KMS-11 (cell line): ENCODE measurements at regions not wholly inside any gene's neighbourhood (a gene's known extent, or its start where the extent isn't known, plus 50 kb on each side); places are given as distances from the start of the nearest gene placed in this dataset.

Experiments
- H2AFZ ChIP-seq: fragments of 200-600 bp; sonication (generic); 2 replicates; pipeline ENCODE4 v1.6.1; 2016; ENCODE audit warnings: antibody characterized with exemption, mixed run types, low read depth
- H3K27ac ChIP-seq: fragments of 200-600 bp; sonication (generic); 2 replicates; pipeline ENCODE4 v1.6.1; 2016; ENCODE audit warnings: mild to moderate bottlenecking, mixed run types
- H3K27me3 ChIP-seq: fragments of 200-600 bp; sonication (generic); 2 replicates; pipeline ENCODE4 v1.6.1; 2017; ENCODE audit warnings: mild to moderate bottlenecking, low read depth, mixed run types, moderate library complexity; ENCODE audit not compliant: insufficient read depth
- H3K36me3 ChIP-seq: fragments of 200-600 bp; sonication (generic); 2 replicates; pipeline ENCODE4 v1.6.1; 2017; ENCODE audit warnings: mild to moderate bottlenecking, mixed run types; ENCODE audit not compliant: insufficient read depth
- H3K4me1 ChIP-seq: fragments of 200-600 bp; sonication (generic); 2 replicates; pipeline ENCODE4 v1.6.1; 2016; ENCODE audit warnings: mild to moderate bottlenecking, low read depth, mixed run types; ENCODE audit not compliant: poor library complexity, severe bottlenecking
- H3K4me2 ChIP-seq: fragments of 200-600 bp; sonication (generic); 2 replicates; pipeline ENCODE4 v1.7.0; 2016; ENCODE audit warnings: mild to moderate bottlenecking, mixed run types
- H3K4me3 ChIP-seq: fragments of 200-600 bp; sonication (generic); IDR thresholded peaks from 2 replicates; pipeline ENCODE4 v1.6.1; 2017; ENCODE audit warnings: low read depth, low read length, mixed read lengths; ENCODE audit not compliant: insufficient read depth
- H3K79me2 ChIP-seq: fragments of 200-600 bp; sonication (generic); 2 replicates; pipeline ENCODE4 v1.6.1; 2016; ENCODE audit warnings: low read depth, mixed run types; ENCODE audit not compliant: insufficient read depth
- H3K9ac ChIP-seq: fragments of 200-600 bp; sonication (generic); 2 replicates; pipeline ENCODE4 v1.6.1; 2016; ENCODE audit warnings: mild to moderate bottlenecking, mixed run types
- H4K20me1 ChIP-seq: fragments of 200-600 bp; sonication (generic); 2 replicates; pipeline ENCODE4 v1.6.1; 2016; ENCODE audit warnings: mild to moderate bottlenecking, mixed run types; ENCODE audit not compliant: insufficient read depth
- TF ChIP-seq, protein P1 (sequence below): fragments of 200-600 bp; sonication (generic); conservative IDR thresholded peaks from 2 replicates; pipeline ENCODE4 v1.6.1; 2017; ENCODE audit warnings: low read depth, mild to moderate bottlenecking, antibody characterized with exemption, low read length, moderate library complexity, mixed read lengths

DNA sequence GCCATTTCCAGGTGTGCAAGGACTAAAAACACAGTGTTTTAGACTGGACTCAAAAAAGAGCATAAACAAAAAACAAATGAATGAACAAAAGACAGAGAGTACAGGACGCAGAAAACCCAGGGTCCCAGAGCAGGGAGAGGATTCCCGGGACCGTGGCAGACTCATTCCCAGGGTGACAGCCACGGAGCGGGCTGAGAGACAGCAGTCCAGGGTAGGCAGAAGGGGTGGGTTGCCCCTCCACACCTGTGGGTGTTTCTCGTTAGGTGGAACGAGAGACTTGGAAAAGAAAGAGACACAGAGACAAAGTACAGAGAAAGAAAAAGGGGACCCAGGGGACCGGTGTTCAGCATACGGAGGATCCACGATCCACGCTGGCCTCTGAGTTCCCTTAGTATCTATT, 273.4 kb downstream of the EIPR1 start:
- no peaks in the 10 kb centered on the region for H3K27me3 ChIP-seq
- TF ChIP-seq, protein P1, sequence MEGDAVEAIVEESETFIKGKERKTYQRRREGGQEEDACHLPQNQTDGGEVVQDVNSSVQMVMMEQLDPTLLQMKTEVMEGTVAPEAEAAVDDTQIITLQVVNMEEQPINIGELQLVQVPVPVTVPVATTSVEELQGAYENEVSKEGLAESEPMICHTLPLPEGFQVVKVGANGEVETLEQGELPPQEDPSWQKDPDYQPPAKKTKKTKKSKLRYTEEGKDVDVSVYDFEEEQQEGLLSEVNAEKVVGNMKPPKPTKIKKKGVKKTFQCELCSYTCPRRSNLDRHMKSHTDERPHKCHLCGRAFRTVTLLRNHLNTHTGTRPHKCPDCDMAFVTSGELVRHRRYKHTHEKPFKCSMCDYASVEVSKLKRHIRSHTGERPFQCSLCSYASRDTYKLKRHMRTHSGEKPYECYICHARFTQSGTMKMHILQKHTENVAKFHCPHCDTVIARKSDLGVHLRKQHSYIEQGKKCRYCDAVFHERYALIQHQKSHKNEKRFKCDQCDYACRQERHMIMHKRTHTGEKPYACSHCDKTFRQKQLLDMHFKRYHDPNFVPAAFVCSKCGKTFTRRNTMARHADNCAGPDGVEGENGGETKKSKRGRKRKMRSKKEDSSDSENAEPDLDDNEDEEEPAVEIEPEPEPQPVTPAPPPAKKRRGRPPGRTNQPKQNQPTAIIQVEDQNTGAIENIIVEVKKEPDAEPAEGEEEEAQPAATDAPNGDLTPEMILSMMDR: no peak
- no peaks in the 10 kb centered on the region for H3K79me2 ChIP-seq
- no peak overlapping the region for H3K27ac ChIP-seq
- H3K36me3 ChIP-seq: no peaks in the 10 kb centered on the region
- no peaks in the 10 kb centered on the region for H3K4me1 ChIP-seq
- no peaks in the 10 kb centered on the region for H4K20me1 ChIP-seq
- H3K9ac ChIP-seq: no peak overlapping the region
- H2AFZ ChIP-seq: no peak overlapping the region
- H3K4me2 ChIP-seq: no peak overlapping the region
- no peak overlapping the region for H3K4me3 ChIP-seq

DNA sequence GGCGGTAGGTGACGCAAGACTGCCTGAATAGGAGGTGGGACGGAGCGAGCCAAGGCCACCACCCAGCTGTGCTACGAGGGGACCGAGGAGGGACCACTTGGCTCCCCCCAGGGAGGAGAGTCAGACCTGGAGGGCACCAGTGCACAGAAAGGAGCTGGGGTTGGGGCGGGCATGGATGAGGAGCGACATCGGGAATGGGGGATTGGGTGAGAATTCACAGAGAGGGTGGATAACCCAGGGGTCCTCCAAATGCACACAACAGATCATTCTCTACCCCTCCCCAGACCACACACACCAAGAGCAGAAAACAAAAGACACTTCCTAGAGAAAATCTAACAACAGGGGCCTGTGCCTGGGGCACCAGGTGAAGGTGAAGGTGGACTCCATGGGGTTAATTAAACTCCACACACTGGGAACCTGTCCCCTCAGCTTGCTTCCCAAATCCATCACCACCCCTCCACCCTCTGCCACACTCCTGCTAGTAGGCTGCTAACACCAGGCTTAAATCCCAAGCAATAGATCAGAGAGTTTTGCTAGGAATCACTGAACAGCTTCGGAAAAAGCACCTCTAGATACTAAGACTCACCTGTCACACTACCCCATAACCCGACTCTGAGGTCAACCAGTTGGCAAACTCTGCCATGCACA, 274.6 kb downstream of the EIPR1 start:
- Histone ChIP-seq H3K4me2 (no peak overlapping the region), H3K79me2 (no peaks in the 10 kb centered on the region), H2AFZ (no peak overlapping the region), H3K36me3 (no peaks in the 10 kb centered on the region), H3K27ac (no peak overlapping the region), H4K20me1 (no peaks in the 10 kb centered on the region), H3K27me3 (no peaks in the 10 kb centered on the region), H3K9ac (no peak overlapping the region), H3K4me3 (no peak overlapping the region), H3K4me1 (no peaks in the 10 kb centered on the region)
- TF ChIP-seq, protein P1: no peak

DNA sequence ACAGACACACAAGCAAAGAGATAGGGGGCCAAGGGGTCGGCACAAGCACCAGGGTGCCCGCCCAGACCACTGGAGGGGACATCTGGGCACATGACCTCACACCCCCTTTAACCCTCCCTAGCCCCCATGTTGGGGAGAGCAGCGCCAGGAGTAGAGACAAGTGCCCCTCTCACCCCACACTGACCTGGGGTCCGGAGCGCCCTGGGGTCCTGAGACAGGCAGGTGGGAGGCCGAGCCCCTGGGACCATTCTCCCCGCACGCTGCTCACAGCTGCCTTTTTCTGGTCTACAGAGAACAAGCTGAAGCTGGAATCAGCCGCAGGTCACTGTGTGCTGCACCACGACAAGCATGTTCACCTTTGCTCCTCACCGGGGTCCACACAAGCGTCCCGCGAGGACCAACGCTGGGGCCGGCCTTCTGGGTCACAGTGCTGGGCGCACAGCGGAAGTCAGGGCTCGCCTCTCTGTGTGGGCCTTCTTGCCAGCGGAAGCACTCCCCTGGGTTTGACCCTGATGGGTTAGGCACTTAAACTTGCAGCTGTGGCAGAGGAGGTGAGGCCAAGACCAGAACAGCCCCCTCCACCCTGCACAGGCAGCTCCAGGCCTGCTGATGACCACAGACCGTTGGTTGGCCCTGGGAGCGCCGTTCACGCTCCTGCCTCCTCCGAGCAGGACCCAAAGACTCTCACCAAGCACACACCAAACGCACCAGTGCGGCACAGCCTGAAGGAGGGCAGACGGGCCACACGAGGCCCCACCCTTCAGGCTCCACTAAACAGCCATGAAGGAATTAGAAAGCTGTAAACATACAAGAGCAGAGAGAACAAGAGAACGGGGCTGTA, 275.3 kb downstream of the EIPR1 start:
- H3K9ac ChIP-seq: no peak overlapping the region
- TF ChIP-seq, protein P1: no peak
- H4K20me1 ChIP-seq: no peaks in the 10 kb centered on the region
- no peaks in the 10 kb centered on the region for H3K36me3 ChIP-seq
- H3K27ac ChIP-seq: no peak overlapping the region
- no peaks in the 10 kb centered on the region for H3K79me2 ChIP-seq
- H3K27me3 ChIP-seq: no peaks in the 10 kb centered on the region
- H3K4me3 ChIP-seq: no peak overlapping the region
- H3K4me2 ChIP-seq: no peak overlapping the region
- H2AFZ ChIP-seq: no peak overlapping the region
- no peaks in the 10 kb centered on the region for H3K4me1 ChIP-seq

DNA sequence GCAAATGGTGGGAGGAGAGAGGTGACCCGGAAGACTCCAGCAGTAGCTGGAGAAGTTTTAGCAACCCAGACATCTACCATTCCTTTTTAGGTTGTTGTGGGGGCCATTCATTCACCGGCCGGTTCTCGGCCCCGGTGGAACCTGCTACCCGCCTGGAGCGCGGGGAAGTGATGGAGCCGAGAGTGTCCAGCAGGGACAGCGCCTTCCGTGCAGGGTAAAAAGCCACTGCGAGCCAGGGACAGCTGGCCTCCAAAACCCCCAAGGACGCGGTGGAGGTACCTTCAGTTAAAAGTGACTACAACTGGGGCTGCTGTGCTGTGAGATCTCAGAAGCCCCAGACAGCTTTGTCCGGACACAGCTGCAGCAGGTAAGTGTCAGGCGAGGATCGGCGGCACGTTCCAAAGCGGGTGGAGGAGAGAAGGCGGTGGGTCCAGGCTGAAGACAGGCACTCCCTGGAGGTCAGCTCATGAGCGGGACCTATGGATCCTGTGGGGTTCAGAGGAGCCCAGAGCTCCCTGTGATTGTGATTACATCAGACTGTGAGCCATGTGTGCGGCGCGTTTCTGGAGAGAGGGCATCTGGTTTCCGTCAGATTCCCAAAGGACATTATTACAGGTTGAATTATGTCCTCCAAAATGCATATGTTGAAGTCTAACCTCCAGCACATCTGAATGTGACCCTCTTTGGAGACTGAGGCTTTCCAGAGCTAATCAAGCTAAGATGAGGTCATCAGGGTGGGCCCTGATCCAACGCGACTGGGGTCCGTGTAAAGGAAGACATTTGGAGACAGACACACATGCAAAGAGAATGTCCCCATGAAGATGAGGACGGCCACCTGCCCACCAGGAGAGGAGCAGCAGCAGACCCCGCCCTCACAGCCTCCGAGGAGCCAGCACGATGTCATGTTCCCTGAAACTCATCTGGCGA, 276.3 kb downstream of the EIPR1 start:
- no peaks in the 10 kb centered on the region for H3K27me3 ChIP-seq
- no peak overlapping the region for H3K4me2 ChIP-seq
- no peak overlapping the region for H3K4me3 ChIP-seq

More for the DNA sequence above, 276.3 kb downstream of the EIPR1 start:
- Histone ChIP-seq H4K20me1 (no peaks in the 10 kb centered on the region), H3K36me3 (no peaks in the 10 kb centered on the region), H2AFZ (no peak overlapping the region), H3K4me1 (no peaks in the 10 kb centered on the region), H3K9ac (no peak overlapping the region), H3K27ac (no peak overlapping the region), H3K79me2 (no peaks in the 10 kb centered on the region)
- TF ChIP-seq, protein P1: no peak
